ENCODE measurements at regions not wholly inside any gene's neighbourhood (a gene's known extent, or its start where the extent isn't known, plus 50 kb on each side); places are given as distances from the start of the nearest gene placed in this dataset.

- Histone ChIP-seq H3K4me3 (ENCODE audit: low read length) (no peak overlapping the region), H3K4me1 (ENCODE audit: insufficient read depth, low read length) (no peaks in the 10 kb centered on the region), H3K27ac (ENCODE audit: low read depth in 1 of 2, low read length in 2 of 2) (no peak overlapping the region), H3K36me3 (ENCODE audit: insufficient read depth, low read length) (no peaks in the 10 kb centered on the region), H3K9me3 (ENCODE audit: control insufficient read depth in 1 of 2, insufficient read depth in 1 of 2, low read length in 2 of 2) (peaks cover 0 to 8% of the 10 kb centered on the region in 2 experiments), H3K27me3 (ENCODE audit: control insufficient read depth in 1 of 2, insufficient read depth in 2 of 2, low read length in 2 of 2) (no peaks in the 10 kb centered on the region)
- Mint-ChIP-seq H3K27ac (no peak overlapping the region), H3K9me3 (no peaks in the 10 kb centered on the region), H3K4me1 (ENCODE audit: low read depth) (no peaks in the 10 kb centered on the region), H3K27me3 (no peaks in the 10 kb centered on the region), H3K36me3 (ENCODE audit: low read depth) (no peaks in the 10 kb centered on the region), H3K4me3 (no peak overlapping the region)
- CTCF ChIA-PET, result no interaction called here
- no peak for TF ChIP-seq CTCF (IDR thresholded peaks at IDR 0.05)
- intact Hi-C loops (cut with DNase I, micrococcal nuclease), result no loop called here
- no peak for DNase-seq
- POLR2A ChIA-PET, result no interaction called here
- ATAC-seq (ENCODE audit: poor library complexity), result no peak
Observed at GRCh38 chr7:79775911-79776310, 322.4 kb upstream of the MAGI2 start.

GRCh38 chr7:79774150-79774549 is 320.7 kb upstream of the MAGI2 start:
- CTCF ChIA-PET, result interaction anchor here (1.0 kb wide), 1 partner anchor 18 kb away, joined by 3 read pairs; no protein-coding TSS in a partner anchor
- no peak for DNase-seq
- no peaks in the 10 kb centered on the region for H3K9me3 Mint-ChIP-seq

GRCh38 chr7:79770970-79771369 is 317.5 kb upstream of the MAGI2 start:
- ATAC-seq (ENCODE audit: poor library complexity) (no peak), DNase-seq (no peak)
- intact Hi-C loops (cut with DNase I, micrococcal nuclease), result no loop called here
- H3K27ac Mint-ChIP-seq, result no peak overlapping the region
- TF ChIP-seq CTCF (IDR thresholded peaks at IDR 0.05), result no peak
- POLR2A ChIA-PET, result no interaction called here
- CTCF ChIA-PET, result no interaction called here
- H3K9me3 ChIP-seq (ENCODE audit: control insufficient read depth in 1 of 2, insufficient read depth in 1 of 2, low read length in 2 of 2), result peaks cover 0 to 15% of the 10 kb centered on the region in 2 experiments
- H3K9me3 Mint-ChIP-seq, result no peaks in the 10 kb centered on the region
- H3K4me1 ChIP-seq (ENCODE audit: insufficient read depth, low read length), result no peaks in the 10 kb centered on the region
- no peaks in the 10 kb centered on the region for H3K36me3 Mint-ChIP-seq (ENCODE audit: low read depth)
- no peak overlapping the region for H3K4me3 ChIP-seq (ENCODE audit: low read length)
- H3K27me3 ChIP-seq (ENCODE audit: control insufficient read depth in 1 of 2, insufficient read depth in 2 of 2, low read length in 2 of 2), result no peaks in the 10 kb centered on the region
- H3K4me1 Mint-ChIP-seq (ENCODE audit: low read depth), result no peaks in the 10 kb centered on the region
- H3K4me3 Mint-ChIP-seq, result no peak overlapping the region
- H3K27me3 Mint-ChIP-seq, result no peaks in the 10 kb centered on the region
- H3K27ac ChIP-seq (ENCODE audit: low read depth in 1 of 2, low read length in 2 of 2), result no peak overlapping the region
- no peaks in the 10 kb centered on the region for H3K36me3 ChIP-seq (ENCODE audit: insufficient read depth, low read length)

More at GRCh38 chr7:79774150-79774549, 320.7 kb upstream of the MAGI2 start:
- intact Hi-C loops (cut with DNase I, micrococcal nuclease), result no loop called here
- Histone ChIP-seq H3K27me3 (ENCODE audit: control insufficient read depth in 1 of 2, insufficient read depth in 2 of 2, low read length in 2 of 2) (no peaks in the 10 kb centered on the region), H3K4me3 (ENCODE audit: low read length) (no peak overlapping the region), H3K27ac (ENCODE audit: low read depth in 1 of 2, low read length in 2 of 2) (no peak overlapping the region), H3K4me1 (ENCODE audit: insufficient read depth, low read length) (no peaks in the 10 kb centered on the region), H3K9me3 (ENCODE audit: control insufficient read depth in 1 of 2, insufficient read depth in 1 of 2, low read length in 2 of 2) (peaks cover 0 to 8% of the 10 kb centered on the region in 2 experiments), H3K36me3 (ENCODE audit: insufficient read depth, low read length) (no peaks in the 10 kb centered on the region)
- TF ChIP-seq CTCF (IDR thresholded peaks at IDR 0.05), result no peak
- H3K4me3 Mint-ChIP-seq, result no peak overlapping the region
- POLR2A ChIA-PET, result no interaction called here
- no peaks in the 10 kb centered on the region for H3K27me3 Mint-ChIP-seq
- ATAC-seq (ENCODE audit: poor library complexity), result no peak
- no peak overlapping the region for H3K27ac Mint-ChIP-seq
- H3K4me1 Mint-ChIP-seq (ENCODE audit: low read depth), result no peaks in the 10 kb centered on the region
- no peaks in the 10 kb centered on the region for H3K36me3 Mint-ChIP-seq (ENCODE audit: low read depth)

All from CD4-positive, alpha-beta T cell (primary cell).